HCT116 (cell line): ENCODE measurements at regions not wholly inside any gene's neighbourhood (a gene's known extent, or its start where the extent isn't known, plus 50 kb on each side); places are given as distances from the start of the nearest gene placed in this dataset.

Source experiments
- ATAC-seq: fragments of 200-7000 bp; cut with Tn5 transposase; 2 replicates; pipeline ENCODE4 v1.9.1; 2020; ENCODE audit warnings: mild to moderate bottlenecking, moderate library complexity
- BruUV-seq: library from RNA; stranded (reverse); fragments of 400-500 nt; replicated peaks from 2 replicates; lab custom pipeline; 2021; lab: Mats Ljungman, UMichigan
- CTCF ChIA-PET: fragments of 300-600 bp; sonication (Branson Sonifier 250); formaldehyde crosslinking; loops from one replicate; lab custom pipeline; 2021; ENCODE audit warnings: antibody characterized with exemption; lab: Charles Lee
- POLR2A ChIA-PET: fragments of 300-600, 350-600 bp; sonication (Branson Sonifier 250); formaldehyde crosslinking; loops from one replicate; lab custom pipeline; 2021; ENCODE audit warnings: antibody characterized with exemption; lab: Charles Lee
- RAD21 ChIA-PET, 2 experiments: fragments of 300-600 bp; sonication (Branson Sonifier 250); formaldehyde crosslinking; loops; one replicate each; lab custom pipeline; 2023; ENCODE audit warnings: low total read pairs in 2 of 2; ENCODE audit not compliant: uncharacterized antibody in 2 of 2, unreplicated experiment in 2 of 2, low non-redundant PET in 1 of 2; lab: Charles Lee
- DNase-seq: peaks from one replicate; pipeline ENCODE4 v3.0.0-alpha.2; 2010; ENCODE audit warnings: low read depth, low spot score
- H2AFZ ChIP-seq: fragments of 200-600 bp; shearing (Covaris generic), sonication (generic); 2 replicates; pipeline ENCODE4 v1.6.1; 2017; ENCODE audit warnings: low read depth, mixed run types, mixed read lengths, antibody characterized with exemption, low read length; ENCODE audit not compliant: poor library complexity, severe bottlenecking
- H3K27ac ChIP-seq: 2 replicates; pipeline ENCODE4 v1.5.1; 2012; ENCODE audit warnings: low read depth, low read length
- H3K27me3 ChIP-seq: fragments of 200-600 bp; sonication (generic); 2 replicates; pipeline ENCODE4 v1.6.1; 2016; ENCODE audit warnings: mixed run types, low read length, mixed read lengths; ENCODE audit not compliant: insufficient read depth
- H3K36me3 ChIP-seq, 2 experiments: fragments of 200-500 bp in 1 of 2; fragments of 200-600 bp in 1 of 2; sonication (Bioruptor generic) in 1 of 2; sonication (generic) in 1 of 2; 2 replicates each; pipeline versions ENCODE4 v1.5.1 to v1.6.1; 2014 to 2016; ENCODE audit warnings: low read length in 2 of 2, inconsistent platforms in 1 of 2, mixed read lengths in 1 of 2, mixed run types in 1 of 2; ENCODE audit not compliant: insufficient read depth in 2 of 2, control insufficient read depth in 1 of 2
- H3K4me1 ChIP-seq, 2 experiments: fragments of 200-600 bp in 1 of 2; sonication (generic) in 1 of 2; 2 replicates each; pipeline versions ENCODE4 v1.5.1 to v1.6.1; 2012 to 2017; ENCODE audit warnings: low read length in 2 of 2, inconsistent platforms in 1 of 2, mild to moderate bottlenecking in 1 of 2, mixed read lengths in 1 of 2, mixed run types in 1 of 2, moderate library complexity in 1 of 2; ENCODE audit not compliant: insufficient read depth in 2 of 2, control insufficient read depth in 1 of 2
- H3K4me2 ChIP-seq: fragments of 200-600 bp; sonication (generic); 2 replicates; pipeline ENCODE4 v1.6.1; 2017; ENCODE audit warnings: mixed run types, low read length, mixed read lengths
- H3K4me3 ChIP-seq, 2 experiments: fragments of 200-600 bp in 1 of 2; sonication (generic) in 1 of 2; replicated peaks in 1 of 2; 2 replicates each; pipeline ENCODE4 v1.5.1; 2011 to 2016; ENCODE audit warnings: low read length in 2 of 2, control low read depth in 1 of 2, low read depth in 1 of 2, mild to moderate bottlenecking in 1 of 2, mixed read lengths in 1 of 2, mixed run types in 1 of 2
- H3K79me2 ChIP-seq: fragments of 200-600 bp; sonication (generic); 2 replicates; pipeline ENCODE4 v1.6.1; 2017; ENCODE audit warnings: mild to moderate bottlenecking, mixed run types, low read length, moderate library complexity, mixed read lengths; ENCODE audit not compliant: insufficient read depth
- H3K9ac ChIP-seq: fragments of 200-600 bp; sonication (generic); 2 replicates; pipeline ENCODE4 v1.6.1; 2016; ENCODE audit warnings: low read length, mixed read lengths
- H3K9me2 ChIP-seq: fragments of 200-600 bp; sonication (generic), shearing (Covaris generic); 2 replicates; pipeline ENCODE4 v1.6.1; 2017; ENCODE audit warnings: mixed run types, mild to moderate bottlenecking, moderate library complexity; ENCODE audit not compliant: insufficient read depth
- H3K9me3 ChIP-seq, 2 experiments: fragments of 200-500 bp in 1 of 2; fragments of 200-600 bp in 1 of 2; sonication (Bioruptor generic) in 1 of 2; sonication (generic) in 1 of 2; 2 replicates each; pipeline ENCODE4 v1.6.1; 2014 to 2017; ENCODE audit warnings: low read length in 2 of 2, mixed read lengths in 2 of 2, inconsistent platforms in 1 of 2, low read depth in 1 of 2, mild to moderate bottlenecking in 1 of 2, mixed run types in 1 of 2, moderate library complexity in 1 of 2; ENCODE audit not compliant: control insufficient read depth in 1 of 2, insufficient read depth in 1 of 2
- H4K20me1 ChIP-seq: fragments of 200-600 bp; sonication (generic), shearing (Covaris generic); 2 replicates; pipeline ENCODE4 v1.6.1; 2017; ENCODE audit warnings: mixed run types, mild to moderate bottlenecking, moderate library complexity; ENCODE audit not compliant: insufficient read depth
- CBX3 ChIP-seq: IDR thresholded peaks from 2 replicates; pipeline ENCODE4 v1.6.1; 2012; ENCODE audit warnings: low read depth
- CEBPB ChIP-seq: IDR thresholded peaks from 2 replicates; pipeline ENCODE4 v1.6.1; 2012; ENCODE audit warnings: low read depth
- CTCF ChIP-seq, 3 experiments: fragments of 200-600 bp in 1 of 3; sonication (generic) in 1 of 3; IDR thresholded peaks in 2 of 3; conservative IDR thresholded peaks in 1 of 3; 2 replicates each; pipeline ENCODE4 v1.5.1; 2012 to 2017; ENCODE audit warnings: low read depth in 2 of 3, low read length in 2 of 3, antibody characterized with exemption in 1 of 3, borderline replicate concordance in 1 of 3, control low read depth in 1 of 3, mild to moderate bottlenecking in 1 of 3, mixed read lengths in 1 of 3, mixed run types in 1 of 3, moderate library complexity in 1 of 3; ENCODE audit not compliant: insufficient read depth in 1 of 3
- ELF1 ChIP-seq: IDR thresholded peaks from 2 replicates; pipeline ENCODE4 v1.6.1; 2012; ENCODE audit warnings: low read depth, borderline replicate concordance
- EZH2 ChIP-seq: fragments of 200-600 bp; sonication (generic); IDR thresholded peaks from 2 replicates; pipeline ENCODE4 v1.6.1; 2017; ENCODE audit warnings: antibody characterized with exemption, mixed run types
- EZH2phosphoT487 ChIP-seq: fragments of 200-600 bp; IDR thresholded peaks from 2 replicates; pipeline ENCODE4 v1.6.1; 2018; ENCODE audit warnings: antibody characterized with exemption, borderline replicate concordance
- FOSL1 ChIP-seq: IDR thresholded peaks from 2 replicates; pipeline ENCODE4 v1.6.1; 2012; ENCODE audit warnings: low read depth
- POLR2AphosphoS5 ChIP-seq: IDR thresholded peaks from 2 replicates; pipeline ENCODE4 v1.6.1; 2011; ENCODE audit warnings: mild to moderate bottlenecking, low read depth, low read length, moderate library complexity
- REST ChIP-seq: IDR thresholded peaks from 2 replicates; pipeline ENCODE4 v1.6.1; 2012; ENCODE audit warnings: low read depth
- SIN3A ChIP-seq: IDR thresholded peaks from 2 replicates; pipeline ENCODE4 v1.6.1; 2012; ENCODE audit warnings: low read depth
- SP1 ChIP-seq: IDR thresholded peaks from 2 replicates; pipeline ENCODE4 v1.6.1; 2012; ENCODE audit warnings: low read depth
- SRF ChIP-seq: IDR thresholded peaks from 2 replicates; pipeline ENCODE4 v1.6.1; 2012; ENCODE audit warnings: low read depth
- TCF7L2 ChIP-seq: IDR thresholded peaks from 2 replicates; pipeline ENCODE4 v1.7.0; 2011; ENCODE audit warnings: borderline replicate concordance, inconsistent platforms; ENCODE audit not compliant: insufficient read depth, insufficient read length; ENCODE audit errors: extremely low read depth
- YY1 ChIP-seq: IDR thresholded peaks from 2 replicates; pipeline ENCODE4 v1.6.1; 2011; ENCODE audit warnings: low read length, low read depth, moderate library complexity, mild to moderate bottlenecking; ENCODE audit not compliant: insufficient replicate concordance; ENCODE audit errors: extremely low read depth
- ZBTB33 ChIP-seq: IDR thresholded peaks from 2 replicates; pipeline ENCODE4 v1.6.1; 2011; ENCODE audit warnings: mild to moderate bottlenecking, low read length, moderate library complexity; ENCODE audit not compliant: insufficient replicate concordance; ENCODE audit errors: extremely low read depth
- ZNF274 ChIP-seq: fragments of 200-500 bp; sonication (Bioruptor generic); IDR thresholded peaks from 2 replicates; pipeline ENCODE4 v1.6.1; 2014; ENCODE audit warnings: mild to moderate bottlenecking, low read depth, low read length, inconsistent platforms
- intact Hi-C: fragments of 100-400 bp; cut with micrococcal nuclease; formaldehyde crosslinking; loops from 2 replicates; pipeline ENCODE4 v1.10.0; 2022
- TF ChIP-seq, protein P1 (sequence below): IDR thresholded peaks from 2 replicates; pipeline ENCODE4 v1.6.1; 2012

DNA sequence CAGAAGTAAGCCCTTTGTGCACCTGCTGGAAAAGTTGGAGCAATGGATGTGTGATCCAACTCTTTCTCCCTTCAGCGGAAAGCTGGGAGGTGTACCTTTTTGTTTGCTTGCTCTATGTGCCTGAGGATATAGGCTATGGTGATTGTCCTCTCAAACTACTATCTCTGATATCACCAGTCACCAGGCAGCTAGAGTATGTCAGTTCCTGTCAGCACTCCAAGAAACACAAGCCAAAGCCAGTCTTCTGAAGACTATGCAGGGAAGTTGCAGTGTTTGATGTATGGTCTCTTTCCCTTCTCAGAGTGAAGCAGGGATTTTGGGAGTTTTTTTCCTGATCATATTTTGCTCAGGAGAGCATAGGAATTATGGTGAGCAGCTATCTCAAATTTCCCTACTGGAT, 146.4 kb downstream of the PTH2R start:
- Histone ChIP-seq H3K4me2 (no peak overlapping the region), H3K27ac (no peak overlapping the region), H3K9ac (no peak overlapping the region), H3K4me1 (no peaks in the 10 kb centered on the region), H3K9me2 (no peaks in the 10 kb centered on the region), H3K27me3 (no peaks in the 10 kb centered on the region), H3K9me3 (no peaks in the 10 kb centered on the region), H3K79me2 (no peaks in the 10 kb centered on the region), H3K36me3 (no peaks in the 10 kb centered on the region), H4K20me1 (no peaks in the 10 kb centered on the region), H3K4me3 (no peak overlapping the region), H2AFZ (no peak overlapping the region)
- DNase-seq = no peak
- RAD21 ChIA-PET = no interaction called here
- intact Hi-C loops = no loop called here
- CTCF ChIA-PET = no interaction called here
- POLR2A ChIA-PET = no interaction called here
- no peak for ATAC-seq
- no peak for TF ChIP-seq SIN3A
- no peak for TF ChIP-seq SRF
- no peak for TF ChIP-seq ELF1
- no peak for TF ChIP-seq FOSL1
- no peak for TF ChIP-seq EZH2phosphoT487
- no peak for TF ChIP-seq ZNF274
- no peak for TF ChIP-seq CEBPB
- no peak for TF ChIP-seq ZBTB33
- TF ChIP-seq CBX3 = no peak
- no peak for TF ChIP-seq TCF7L2
- no peak for TF ChIP-seq YY1
- TF ChIP-seq REST = no peak
- no peak for TF ChIP-seq CTCF (IDR thresholded peaks at IDR 0.05 in 2 of 3, conservative IDR thresholded peaks at IDR 0.05 in 1 of 3; ENCODE audit: borderline replicate concordance in 1 of 3, insufficient read depth in 1 of 3, low read depth in 2 of 3, low read length in 2 of 3)
- TF ChIP-seq POLR2AphosphoS5 = no peak
- TF ChIP-seq SP1 = no peak
- no peak for TF ChIP-seq EZH2
- TF ChIP-seq, protein P1, sequence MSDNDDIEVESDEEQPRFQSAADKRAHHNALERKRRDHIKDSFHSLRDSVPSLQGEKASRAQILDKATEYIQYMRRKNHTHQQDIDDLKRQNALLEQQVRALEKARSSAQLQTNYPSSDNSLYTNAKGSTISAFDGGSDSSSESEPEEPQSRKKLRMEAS = no peak
- BruUV-seq = no TSS peak
